Adipocyte (in vitro differentiated cells): ENCODE measurements at regions not wholly inside any gene's neighbourhood (a gene's known extent, or its start where the extent isn't known, plus 50 kb on each side); places are given as distances from the start of the nearest gene placed in this dataset.
"Not testable (repeated sequence)": the region's sequence is repeated elsewhere in the genome, so short reads cannot be mapped to it uniquely, and the experiment has no call there.

Experiments used
- DNase-seq: peaks from one replicate; pipeline ENCODE4 v3.0.0-alpha.2; 2015; ENCODE audit warnings: low read depth
- H3K27me3 ChIP-seq: replicated peaks from 2 replicates; pipeline ENCODE4 v1.7.0; 2013; ENCODE audit warnings: mild to moderate bottlenecking, low read length, moderate library complexity; ENCODE audit not compliant: control insufficient read depth, insufficient read depth
- H3K36me3 ChIP-seq: 2 replicates; pipeline ENCODE4 v1.7.0; 2013; ENCODE audit warnings: low read length, mild to moderate bottlenecking, moderate library complexity; ENCODE audit not compliant: control insufficient read depth, insufficient read depth, severe bottlenecking
- H3K4me1 ChIP-seq: 2 replicates; pipeline ENCODE4 v1.7.0; 2013; ENCODE audit warnings: mild to moderate bottlenecking, low read length, moderate library complexity; ENCODE audit not compliant: control insufficient read depth, insufficient read depth
- H3K4me3 ChIP-seq: 2 replicates; pipeline ENCODE4 v1.7.0; 2013; ENCODE audit warnings: mild to moderate bottlenecking, low read length, moderate library complexity
- H3K9ac ChIP-seq: 2 replicates; pipeline ENCODE4 v1.7.0; 2013; ENCODE audit warnings: mild to moderate bottlenecking, low read length, moderate library complexity
- H3K9me3 ChIP-seq: 2 replicates; pipeline ENCODE4 v1.7.0; 2013; ENCODE audit warnings: mild to moderate bottlenecking, low read length, moderate library complexity; ENCODE audit not compliant: control insufficient read depth

- DNase-seq, H3K27me3 ChIP-seq, H3K4me3 ChIP-seq, H3K9ac ChIP-seq, H3K9me3 ChIP-seq, H3K4me1 ChIP-seq, H3K36me3 ChIP-seq: not testable (repeated sequence)
These were observed 269.0 kb upstream of the PLGLB2 start for GRCh38 chr2:87478911-87479310.

GRCh38 chr2:87483093-87483680 is 264.7 kb upstream of the PLGLB2 start:
- H3K9me3 ChIP-seq, H3K27me3 ChIP-seq, H3K9ac ChIP-seq, H3K36me3 ChIP-seq, H3K4me3 ChIP-seq, DNase-seq: not testable (repeated sequence)
- peaks cover 11% of the 10 kb centered on the region for H3K4me1 ChIP-seq

- not testable (repeated sequence) for DNase-seq
These were observed 263.5 kb upstream of the PLGLB2 start for GRCh38 chr2:87484363-87484762.

GRCh38 chr2:87485455-87485854 is 262.4 kb upstream of the PLGLB2 start:
- not testable (repeated sequence) for H3K9ac ChIP-seq, H3K4me3 ChIP-seq, H3K27me3 ChIP-seq, H3K9me3 ChIP-seq, DNase-seq, H3K36me3 ChIP-seq
- peaks cover 11% of the 10 kb centered on the region for H3K4me1 ChIP-seq

More at GRCh38 chr2:87484363-87484762, 263.5 kb upstream of the PLGLB2 start:
- not testable (repeated sequence) for H3K4me3 ChIP-seq, H3K27me3 ChIP-seq, H3K36me3 ChIP-seq, H3K9me3 ChIP-seq, H3K9ac ChIP-seq
- peaks cover 11% of the 10 kb centered on the region for H3K4me1 ChIP-seq

- H3K4me3 ChIP-seq, H3K9me3 ChIP-seq, H3K9ac ChIP-seq, H3K36me3 ChIP-seq, H3K27me3 ChIP-seq, DNase-seq: not testable (repeated sequence)
- peaks cover 11% of the 10 kb centered on the region for H3K4me1 ChIP-seq
These were observed 262.0 kb upstream of the PLGLB2 start for GRCh38 chr2:87485884-87486283.

GRCh38 chr2:87486413-87486812 is 261.5 kb upstream of the PLGLB2 start:
- not testable (repeated sequence) for H3K36me3 ChIP-seq, H3K9me3 ChIP-seq, H3K9ac ChIP-seq, H3K4me3 ChIP-seq, H3K27me3 ChIP-seq, DNase-seq
- peaks cover 11% of the 10 kb centered on the region for H3K4me1 ChIP-seq

GRCh38 chr2:87488021-87488420 is 259.9 kb upstream of the PLGLB2 start:
- H3K36me3 ChIP-seq, DNase-seq, H3K27me3 ChIP-seq, H3K9ac ChIP-seq, H3K4me3 ChIP-seq, H3K4me1 ChIP-seq, H3K9me3 ChIP-seq: not testable (repeated sequence)

GRCh38 chr2:87488991-87489390 is 258.9 kb upstream of the PLGLB2 start:
- DNase-seq: not testable (repeated sequence)

GRCh38 chr2:87494846-87495245 is 253.0 kb upstream of the PLGLB2 start:
- not testable (repeated sequence) for H3K36me3 ChIP-seq, H3K4me3 ChIP-seq, DNase-seq, H3K4me1 ChIP-seq, H3K27me3 ChIP-seq, H3K9me3 ChIP-seq, H3K9ac ChIP-seq

More at GRCh38 chr2:87488991-87489390, 258.9 kb upstream of the PLGLB2 start:
- not testable (repeated sequence) for H3K4me3 ChIP-seq, H3K27me3 ChIP-seq, H3K36me3 ChIP-seq, H3K9me3 ChIP-seq, H3K9ac ChIP-seq, H3K4me1 ChIP-seq

- H3K9ac ChIP-seq, H3K36me3 ChIP-seq, H3K9me3 ChIP-seq, DNase-seq, H3K4me3 ChIP-seq, H3K4me1 ChIP-seq, H3K27me3 ChIP-seq: not testable (repeated sequence)
These were observed 252.4 kb upstream of the PLGLB2 start for GRCh38 chr2:87495455-87495854.

- not testable (repeated sequence) for H3K9ac ChIP-seq, H3K4me3 ChIP-seq, H3K4me1 ChIP-seq, H3K9me3 ChIP-seq, H3K36me3 ChIP-seq, H3K27me3 ChIP-seq
- peak; percentile 27 for DNase-seq
These were observed 251.6 kb upstream of the PLGLB2 start for GRCh38 chr2:87496036-87497006.
